ENCODE measurements at regions not wholly inside any gene's neighbourhood (a gene's known extent, or its start where the extent isn't known, plus 50 kb on each side); places are given as distances from the start of the nearest gene placed in this dataset.

GRCh38 chr1:219273088-219273686, 99.5 kb downstream of the LYPLAL1 start:
- DNase-seq (no peak), ATAC-seq (no peak)
- intact Hi-C loops (cut with DNase I, micrococcal nuclease): no loop called here

- DNase-seq (no peak), ATAC-seq (no peak)
- intact Hi-C loops (cut with DNase I, micrococcal nuclease): no loop called here
These were observed 98.3 kb downstream of the LYPLAL1 start for GRCh38 chr1:219271818-219272535.

- DNase-seq (no peak), ATAC-seq (no peak)
- intact Hi-C loops (cut with DNase I, micrococcal nuclease): no loop called here
These were observed 95.5 kb downstream of the LYPLAL1 start for GRCh38 chr1:219269171-219269570.

- intact Hi-C loops (cut with DNase I, micrococcal nuclease): no loop called here
- ATAC-seq (no peak), DNase-seq (no peak)
These were observed 92.8 kb downstream of the LYPLAL1 start for GRCh38 chr1:219266524-219266923.

GRCh38 chr1:219265026-219265515, 91.4 kb downstream of the LYPLAL1 start:
- DNase-seq (no peak), ATAC-seq (no peak)
- intact Hi-C loops (cut with DNase I, micrococcal nuclease): no loop called here

GRCh38 chr1:219264561-219264960, 90.9 kb downstream of the LYPLAL1 start:
- intact Hi-C loops (cut with DNase I, micrococcal nuclease): no loop called here
- DNase-seq: no peak

More at GRCh38 chr1:219264561-219264960, 90.9 kb downstream of the LYPLAL1 start:
- ATAC-seq: no peak
